SK-N-SH (cell line): ENCODE measurements at regions not wholly inside any gene's neighbourhood (a gene's known extent, or its start where the extent isn't known, plus 50 kb on each side); places are given as distances from the start of the nearest gene placed in this dataset.

Experiments
- CTCF ChIA-PET: fragments of 300-600, 350-600 bp; formaldehyde crosslinking; extraction: SDS; loops from one replicate; lab custom pipeline; 2021; lab: Yijun Ruan, JAX
- POLR2A ChIA-PET: fragments of 350-600 bp; sonication (Branson Sonifier 250); formaldehyde crosslinking; extraction: SDS; loops from one replicate; lab custom pipeline; 2020; ENCODE audit warnings: antibody characterized with exemption, inconsistent platforms; lab: Yijun Ruan, JAX
- DNase-seq: peaks from one replicate; pipeline ENCODE4 v3.0.0; 2012
- H2AFZ ChIP-seq: fragments of 200-600 bp; sonication (generic); 2 replicates; pipeline ENCODE4 v1.8.1; 2016; ENCODE audit warnings: antibody characterized with exemption, mild to moderate bottlenecking, low read depth
- H3F3A ChIP-seq: fragments of 200-600 bp; sonication (generic); replicated peaks from 2 replicates; pipeline ENCODE3; 2016; ENCODE audit warnings: antibody characterized with exemption, mild to moderate bottlenecking; ENCODE audit not compliant: insufficient read depth
- H3K27ac ChIP-seq, 2 experiments: fragments of 200-500 bp in 1 of 2; fragments of 200-600 bp in 1 of 2; sonication (Bioruptor generic) in 1 of 2; sonication (generic), shearing (Covaris generic) in 1 of 2; 2 replicates each; pipeline versions ENCODE4 v1.5.1 to v1.6.1; 2014 to 2016; ENCODE audit warnings: low read depth in 2 of 2, inconsistent platforms in 1 of 2, low read length in 1 of 2, mild to moderate bottlenecking in 1 of 2, mixed read lengths in 1 of 2
- H3K27me3 ChIP-seq: fragments of 200-600 bp; sonication (generic), shearing (Covaris generic); 2 replicates; pipeline ENCODE4 v1.6.1; 2016; ENCODE audit warnings: mixed run types; ENCODE audit not compliant: insufficient read depth
- H3K36me3 ChIP-seq, 2 experiments: fragments of 200-500 bp in 1 of 2; fragments of 200-600 bp in 1 of 2; sonication (Bioruptor generic) in 1 of 2; sonication (generic) in 1 of 2; replicated peaks in 1 of 2; 2 replicates each; pipeline versions ENCODE3 to v1.5.1; 2014 to 2016; ENCODE audit warnings: low read length in 1 of 2, mild to moderate bottlenecking in 1 of 2; ENCODE audit not compliant: insufficient read depth in 2 of 2, control insufficient read depth in 1 of 2
- H3K4me1 ChIP-seq, 2 experiments: fragments of 200-500 bp in 1 of 2; fragments of 200-600 bp in 1 of 2; sonication (Bioruptor generic) in 1 of 2; sonication (generic), shearing (Covaris generic) in 1 of 2; 2 replicates each; pipeline versions ENCODE4 v1.5.1 to v1.6.1; 2014 to 2016; ENCODE audit warnings: low read depth in 1 of 2, low read length in 1 of 2, mixed run types in 1 of 2; ENCODE audit not compliant: insufficient read depth in 2 of 2, control insufficient read depth in 1 of 2
- H3K4me2 ChIP-seq: fragments of 200-600 bp; sonication (generic), shearing (Covaris generic); 2 replicates; pipeline ENCODE4 v1.6.1; 2017; ENCODE audit warnings: mixed run types
- H3K4me3 ChIP-seq, 2 experiments: fragments of 200-500 bp in 1 of 2; fragments of 200-600 bp in 1 of 2; sonication (Bioruptor generic) in 1 of 2; sonication (generic), shearing (Covaris generic) in 1 of 2; 2 replicates each; pipeline versions ENCODE4 v1.5.1 to v1.8.1; 2014 to 2016; ENCODE audit warnings: low read depth in 2 of 2, inconsistent platforms in 1 of 2, low read length in 1 of 2, mild to moderate bottlenecking in 1 of 2, mixed read lengths in 1 of 2, moderate library complexity in 1 of 2
- H3K79me2 ChIP-seq: fragments of 200-600 bp; sonication (generic); 2 replicates; pipeline ENCODE4 v1.8.1; 2017; ENCODE audit warnings: mild to moderate bottlenecking; ENCODE audit not compliant: insufficient read depth
- H3K9ac ChIP-seq: fragments of 200-600 bp; sonication (generic); 2 replicates; pipeline ENCODE4 v1.6.1; 2017; ENCODE audit warnings: mixed run types
- H3K9me2 ChIP-seq: fragments of 200-600 bp; sonication (generic); 2 replicates; pipeline ENCODE4 v1.6.1; 2017; ENCODE audit warnings: mixed run types
- H3K9me3 ChIP-seq: fragments of 200-600 bp; sonication (generic); 2 replicates; pipeline ENCODE4 v1.6.1; 2017; ENCODE audit warnings: mixed run types, mild to moderate bottlenecking, moderate library complexity
- H4K20me1 ChIP-seq: fragments of 200-600 bp; sonication (generic); 2 replicates; pipeline ENCODE4 v1.6.1; 2017; ENCODE audit warnings: mild to moderate bottlenecking, mixed run types; ENCODE audit not compliant: insufficient read depth
- CHD2 ChIP-seq: fragments of 150-350 bp; IDR thresholded peaks from 2 replicates; pipeline ENCODE4 v1.6.1; 2018; ENCODE audit warnings: low read length; ENCODE audit not compliant: partially characterized antibody
- EZH2phosphoT487 ChIP-seq: fragments of 200-600 bp; sonication (generic); IDR thresholded peaks from 2 replicates; pipeline ENCODE4 v1.6.1; 2017; ENCODE audit warnings: low read depth, mixed run types, mild to moderate bottlenecking, antibody characterized with exemption, moderate library complexity, borderline replicate concordance
- GABPA ChIP-seq: IDR thresholded peaks from 2 replicates; pipeline ENCODE4 v1.4.0; 2012; ENCODE audit warnings: low read depth, mild to moderate bottlenecking
- JUND ChIP-seq: IDR thresholded peaks from 2 replicates; pipeline ENCODE4 v1.4.0; 2012
- MEF2A ChIP-seq: IDR thresholded peaks from 2 replicates; pipeline ENCODE4 v1.4.0; 2012; ENCODE audit warnings: low read depth, borderline replicate concordance
- NFIC ChIP-seq: IDR thresholded peaks from 2 replicates; pipeline ENCODE4 v1.4.0; 2012; ENCODE audit warnings: borderline replicate concordance
- NRF1 ChIP-seq: IDR thresholded peaks from 2 replicates; pipeline ENCODE4 v1.6.1; 2012; ENCODE audit warnings: low read depth, mild to moderate bottlenecking, low read length
- RCOR1 ChIP-seq: fragments of 150-350 bp; IDR thresholded peaks from 2 replicates; pipeline ENCODE4 v1.6.1; 2017; ENCODE audit warnings: antibody characterized with exemption, low read length
- REST ChIP-seq: IDR thresholded peaks from 2 replicates; pipeline ENCODE4 v1.6.1; 2012; ENCODE audit warnings: mild to moderate bottlenecking, low read depth, low read length, moderate library complexity
- TAF1 ChIP-seq: IDR thresholded peaks from 2 replicates; pipeline ENCODE4 v1.6.1; 2012; ENCODE audit warnings: low read depth, mild to moderate bottlenecking, low read length, moderate library complexity, borderline replicate concordance
- USF2 ChIP-seq: fragments of 150-350 bp; IDR thresholded peaks from 2 replicates; pipeline ENCODE4 v1.6.1; 2017; ENCODE audit warnings: antibody characterized with exemption, low read length, low read depth, borderline replicate concordance
- ZBTB33 ChIP-seq: IDR thresholded peaks from 2 replicates; pipeline ENCODE4 v1.4.0; 2012; ENCODE audit warnings: low read depth, borderline replicate concordance
- WGBS: methylation state at CpG from one replicate; pipeline ENCODE4 v1.1.6; 2017; ENCODE audit warnings: low lambda C conversion rate; 5-methylcytosine and 5-hydroxymethylcytosine counted together
- TF ChIP-seq, protein P1 (sequence below): fragments of 200-600 bp; sonication (generic); IDR thresholded peaks from 2 replicates; pipeline ENCODE4 v1.6.1; 2017; ENCODE audit warnings: antibody characterized with exemption, mild to moderate bottlenecking, moderate library complexity
- TF ChIP-seq, protein P2 (sequence below): IDR thresholded peaks from 2 replicates; pipeline ENCODE4; 2012

DNA sequence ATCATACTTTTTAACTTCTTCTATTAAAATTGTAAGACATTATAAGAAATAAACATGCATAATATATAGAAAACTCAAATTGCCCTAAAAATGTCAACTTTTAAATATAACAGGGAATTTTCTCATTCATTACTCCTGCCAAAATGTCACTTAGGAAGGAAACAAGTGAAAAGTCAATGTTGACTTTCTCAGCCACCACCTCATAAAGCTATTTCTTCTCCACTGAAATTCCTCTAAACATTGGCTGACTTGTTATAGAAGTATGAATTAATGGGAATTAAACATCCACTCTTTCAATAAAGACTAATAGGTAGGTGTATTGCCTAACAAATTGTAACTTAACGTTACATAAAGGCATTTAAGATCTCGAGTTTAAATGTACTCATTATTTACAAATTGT is 499.7 kb upstream of the SYT4 start:
- Histone ChIP-seq H4K20me1 (no peaks in the 10 kb centered on the region), H2AFZ (no peak overlapping the region), H3K36me3 (no peaks in the 10 kb centered on the region), H3K4me3 (no peak overlapping the region), H3K9me3 (no peaks in the 10 kb centered on the region), H3K27ac (no peak overlapping the region), H3K27me3 (no peaks in the 10 kb centered on the region), H3K9me2 (no peaks in the 10 kb centered on the region), H3K9ac (no peak overlapping the region), H3K4me1 (no peaks in the 10 kb centered on the region), H3F3A (no peaks in the 10 kb centered on the region), H3K4me2 (no peak overlapping the region), H3K79me2 (no peaks in the 10 kb centered on the region)
- CTCF ChIA-PET, result no interaction called here
- 65% methylated on average over 2 of the region's 2 CpGs for WGBS
- POLR2A ChIA-PET, result no interaction called here
- DNase-seq, result no peak
- TF ChIP-seq EZH2phosphoT487 (no peak), MEF2A (no peak), NFIC (no peak), RCOR1 (no peak), GABPA (no peak), CHD2 (no peak), TAF1 (no peak), JUND (no peak), ZBTB33 (no peak), REST (no peak), USF2 (no peak), NRF1 (no peak)
- TF ChIP-seq, protein P1, sequence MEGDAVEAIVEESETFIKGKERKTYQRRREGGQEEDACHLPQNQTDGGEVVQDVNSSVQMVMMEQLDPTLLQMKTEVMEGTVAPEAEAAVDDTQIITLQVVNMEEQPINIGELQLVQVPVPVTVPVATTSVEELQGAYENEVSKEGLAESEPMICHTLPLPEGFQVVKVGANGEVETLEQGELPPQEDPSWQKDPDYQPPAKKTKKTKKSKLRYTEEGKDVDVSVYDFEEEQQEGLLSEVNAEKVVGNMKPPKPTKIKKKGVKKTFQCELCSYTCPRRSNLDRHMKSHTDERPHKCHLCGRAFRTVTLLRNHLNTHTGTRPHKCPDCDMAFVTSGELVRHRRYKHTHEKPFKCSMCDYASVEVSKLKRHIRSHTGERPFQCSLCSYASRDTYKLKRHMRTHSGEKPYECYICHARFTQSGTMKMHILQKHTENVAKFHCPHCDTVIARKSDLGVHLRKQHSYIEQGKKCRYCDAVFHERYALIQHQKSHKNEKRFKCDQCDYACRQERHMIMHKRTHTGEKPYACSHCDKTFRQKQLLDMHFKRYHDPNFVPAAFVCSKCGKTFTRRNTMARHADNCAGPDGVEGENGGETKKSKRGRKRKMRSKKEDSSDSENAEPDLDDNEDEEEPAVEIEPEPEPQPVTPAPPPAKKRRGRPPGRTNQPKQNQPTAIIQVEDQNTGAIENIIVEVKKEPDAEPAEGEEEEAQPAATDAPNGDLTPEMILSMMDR, result no peak
- TF ChIP-seq, protein P2, sequence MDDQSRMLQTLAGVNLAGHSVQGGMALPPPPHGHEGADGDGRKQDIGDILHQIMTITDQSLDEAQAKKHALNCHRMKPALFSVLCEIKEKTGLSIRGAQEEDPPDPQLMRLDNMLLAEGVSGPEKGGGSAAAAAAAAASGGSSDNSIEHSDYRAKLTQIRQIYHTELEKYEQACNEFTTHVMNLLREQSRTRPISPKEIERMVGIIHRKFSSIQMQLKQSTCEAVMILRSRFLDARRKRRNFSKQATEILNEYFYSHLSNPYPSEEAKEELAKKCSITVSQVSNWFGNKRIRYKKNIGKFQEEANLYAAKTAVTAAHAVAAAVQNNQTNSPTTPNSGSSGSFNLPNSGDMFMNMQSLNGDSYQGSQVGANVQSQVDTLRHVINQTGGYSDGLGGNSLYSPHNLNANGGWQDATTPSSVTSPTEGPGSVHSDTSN, result no peak
